HG03342 (cell line): ENCODE measurements at regions not wholly inside any gene's neighbourhood (a gene's known extent, or its start where the extent isn't known, plus 50 kb on each side); places are given as distances from the start of the nearest gene placed in this dataset.
"Not testable (repeated sequence)": the region's sequence is repeated elsewhere in the genome, so short reads cannot be mapped to it uniquely, and the experiment has no call there.

Source experiments
- ATAC-seq: cut with Tn5 transposase; IDR thresholded peaks from one replicate; pipeline ENCODE4 v1.9.1; 2021; ENCODE audit warnings: mild to moderate bottlenecking, moderate library complexity; ENCODE audit not compliant: unreplicated experiment

DNA sequence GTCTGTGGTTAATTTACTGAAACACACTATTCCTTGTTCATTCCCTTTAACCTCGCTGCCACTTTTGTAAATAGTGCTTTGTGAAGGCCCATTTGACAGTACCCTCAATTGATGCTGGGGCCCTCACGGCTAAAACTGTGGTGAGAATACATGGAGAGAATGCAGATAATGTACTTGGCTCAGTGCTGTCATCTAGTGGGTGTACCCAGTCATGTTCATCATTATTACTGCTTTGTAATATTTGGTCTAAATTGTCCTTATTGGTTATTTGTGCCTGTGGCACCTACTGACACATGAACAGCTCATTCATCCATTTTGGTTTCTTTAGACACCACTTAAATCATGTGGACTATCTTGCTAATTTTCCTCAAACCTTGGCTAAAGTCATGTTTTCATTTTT is 543.6 kb downstream of the EDEM1 start:
- ATAC-seq, result no peak

DNA sequence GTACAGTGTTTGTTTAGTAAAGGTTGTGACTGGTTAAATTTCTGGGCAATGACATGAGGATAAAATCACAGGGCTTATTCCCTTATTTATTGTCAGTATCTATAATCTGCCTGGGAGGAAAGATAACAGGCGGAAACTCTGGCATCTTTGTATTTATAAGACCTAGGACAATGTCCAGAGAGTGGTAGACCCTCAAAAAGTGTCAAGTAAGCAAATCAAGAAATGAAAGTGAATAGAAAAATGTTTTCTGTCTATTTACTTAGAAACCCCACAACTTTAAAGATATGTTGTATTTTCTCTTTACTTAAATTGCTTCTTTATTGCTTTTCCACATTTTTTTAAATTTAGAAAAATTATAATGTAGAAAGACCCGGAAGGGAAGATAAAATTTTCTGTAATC is 544.6 kb downstream of the EDEM1 start:
- ATAC-seq, result no peak

DNA sequence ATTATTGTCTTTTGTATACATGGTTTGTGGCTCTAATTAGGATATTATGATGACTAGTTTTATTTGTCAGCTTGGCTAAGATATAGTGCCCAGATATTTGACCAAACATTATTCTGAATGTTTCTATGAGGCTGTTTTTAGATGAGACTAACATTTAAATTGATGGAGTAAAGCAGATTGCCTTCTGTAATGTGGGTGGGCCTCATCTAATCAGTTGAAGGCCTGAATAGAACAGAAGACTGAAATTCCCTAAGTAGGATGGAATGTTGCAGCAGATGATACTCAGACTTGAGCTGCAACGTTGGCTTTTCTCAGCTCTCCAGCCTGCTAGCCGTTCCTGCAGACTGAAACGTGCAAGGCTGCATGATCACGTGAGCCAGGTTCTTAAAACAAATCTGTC is 546.5 kb downstream of the EDEM1 start:
- ATAC-seq, result no peak

GRCh38 chr3:5735896-5736295 is 548.4 kb downstream of the EDEM1 start:
- ATAC-seq, result no peak

GRCh38 chr3:5739299-5739935 is 551.9 kb downstream of the EDEM1 start:
- no peak for ATAC-seq

DNA sequence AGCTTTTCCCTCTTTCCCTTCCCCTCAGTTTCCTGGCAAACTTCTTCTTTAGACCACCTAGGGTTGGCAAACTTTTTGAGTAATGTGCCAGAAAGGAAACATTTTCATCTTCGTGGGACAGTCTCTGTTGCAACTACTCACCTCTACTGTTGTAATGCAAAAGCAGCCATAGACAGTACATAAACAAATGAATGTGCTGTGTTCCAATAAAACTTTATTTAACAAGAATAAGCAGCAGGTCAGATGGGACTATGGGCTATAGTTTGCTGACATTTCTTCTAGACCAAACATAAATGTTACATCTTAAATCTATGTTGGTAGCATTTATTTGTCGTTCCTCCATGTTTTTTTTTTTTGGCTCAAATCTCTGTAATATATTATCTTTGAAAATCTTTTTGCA is 552.4 kb downstream of the EDEM1 start:
- no peak for ATAC-seq

DNA sequence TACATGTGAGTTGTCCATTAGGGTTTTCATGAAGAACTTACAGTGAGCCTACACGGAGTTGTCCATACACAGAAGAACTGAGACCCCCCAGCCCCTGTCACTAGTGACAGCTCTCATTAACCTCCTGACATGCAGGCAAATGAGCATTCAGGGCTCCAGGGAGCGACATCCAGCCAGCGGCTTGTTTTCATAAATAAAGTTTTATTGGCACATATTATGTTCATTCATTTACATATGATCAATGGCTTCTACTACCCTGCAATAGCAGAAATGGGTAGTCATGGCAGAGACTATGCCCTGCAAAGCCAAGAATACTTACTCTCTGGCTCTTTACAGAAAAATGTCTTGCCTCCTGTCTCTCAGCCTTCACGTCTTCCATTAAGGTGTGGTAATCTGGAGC is 553.5 kb downstream of the EDEM1 start:
- no peak for ATAC-seq

DNA sequence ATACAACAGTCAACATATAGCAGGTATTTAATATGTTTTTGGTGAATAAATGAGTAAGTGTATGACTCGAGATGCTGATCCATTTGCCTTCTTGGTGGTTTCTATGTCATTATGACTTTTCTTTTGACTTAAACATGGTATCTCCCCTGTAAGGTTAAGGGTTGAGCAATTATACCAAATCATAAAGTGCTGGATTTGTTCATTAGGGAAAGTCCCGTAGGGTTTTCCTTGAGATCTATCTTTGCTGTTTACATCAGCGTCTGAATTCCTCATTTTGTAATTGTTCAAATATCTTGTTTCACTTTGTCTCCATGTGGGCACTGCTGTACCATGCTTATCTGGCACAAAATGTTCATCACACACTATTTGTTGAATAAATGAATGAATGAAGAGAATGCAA is 562.6 kb downstream of the EDEM1 start:
- ATAC-seq, result no peak

DNA sequence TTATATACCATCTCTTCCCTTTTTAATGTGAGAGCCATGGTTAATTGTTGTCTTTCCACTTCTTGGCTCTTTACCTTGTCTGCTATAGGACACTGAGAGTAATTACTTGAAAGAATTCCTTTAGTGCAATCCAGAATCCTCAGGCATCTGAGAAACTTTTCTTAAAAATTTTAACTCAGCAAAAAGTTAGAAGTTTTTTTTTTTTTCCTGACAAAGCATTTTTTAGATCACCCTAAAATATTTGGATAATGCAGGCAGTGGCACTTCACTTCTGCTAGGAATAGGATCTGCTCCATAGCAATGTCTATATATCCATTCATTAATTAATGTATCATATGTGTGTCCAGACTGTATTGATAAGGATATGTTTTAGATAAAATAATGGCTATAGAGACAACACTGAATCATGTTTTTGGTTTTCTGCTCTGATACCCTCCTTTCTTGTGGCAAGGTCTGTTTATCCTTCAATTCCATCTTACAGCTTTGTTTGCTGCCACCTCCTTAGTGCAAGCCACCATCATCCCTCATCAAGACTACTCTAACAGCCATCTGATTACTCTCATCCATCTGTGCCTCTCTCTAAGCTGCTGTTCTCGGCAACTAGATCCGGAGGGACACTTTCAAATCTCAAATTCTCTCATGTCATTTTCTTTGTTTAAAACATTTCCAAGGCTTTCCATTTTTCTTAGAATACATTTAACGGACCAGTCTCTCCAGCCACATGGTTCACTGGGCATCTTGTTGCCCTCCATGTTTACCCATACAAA is 563.5 kb downstream of the EDEM1 start:
- ATAC-seq, result no peak

GRCh38 chr3:5754602-5755001 is 567.1 kb downstream of the EDEM1 start:
- ATAC-seq, result no peak

DNA sequence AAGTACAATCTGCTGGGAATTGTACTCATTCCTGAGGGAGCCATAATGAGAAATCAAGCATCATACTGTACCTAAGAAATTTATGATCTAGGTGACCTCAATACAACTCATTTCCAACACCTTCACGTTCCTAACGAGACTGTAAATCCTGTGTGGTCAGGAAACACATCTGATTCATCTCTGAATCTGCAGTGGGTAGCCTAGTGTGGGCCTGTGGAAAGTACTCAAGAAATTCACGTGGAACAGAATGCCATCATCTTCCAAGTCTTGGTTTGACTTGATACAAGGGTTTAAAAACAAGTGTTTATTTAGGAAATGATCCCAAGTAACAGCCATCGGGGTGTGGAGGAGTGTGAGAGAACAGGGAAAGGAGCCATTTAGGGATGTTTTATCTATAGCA is 568.9 kb downstream of the EDEM1 start:
- no peak for ATAC-seq

DNA sequence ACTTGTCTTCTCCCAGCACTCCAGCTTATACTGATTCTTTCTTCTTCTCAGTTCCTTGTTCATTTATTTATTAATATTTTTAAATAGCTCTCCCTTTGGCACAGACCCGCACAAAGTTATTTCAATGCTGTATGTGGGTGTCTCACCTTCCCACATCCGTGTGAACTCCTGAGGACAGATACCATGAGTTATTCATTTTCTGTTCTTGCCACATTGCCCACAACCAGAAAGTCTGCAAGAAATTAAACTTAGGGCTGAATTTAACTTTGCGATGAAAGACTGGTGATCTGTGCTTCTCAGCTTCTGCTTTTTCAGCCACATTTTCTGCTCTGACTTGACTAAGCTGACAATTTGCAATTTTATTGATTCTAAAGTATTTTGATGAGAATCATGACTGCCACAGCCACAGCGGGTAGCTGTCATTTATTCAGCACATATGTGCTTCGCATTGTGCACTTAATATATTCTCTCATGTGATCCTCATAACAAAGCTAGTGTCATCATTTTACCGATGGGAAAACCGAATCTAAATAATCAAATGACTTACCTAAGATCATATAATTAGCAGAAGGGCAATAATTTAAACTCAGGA is 569.8 kb downstream of the EDEM1 start:
- no peak for ATAC-seq

GRCh38 chr3:5758699-5759098 is 571.2 kb downstream of the EDEM1 start:
- no peak for ATAC-seq

- ATAC-seq, result no peak
Measured at GRCh38 chr3:5762506-5762905, 575.0 kb downstream of the EDEM1 start.

DNA sequence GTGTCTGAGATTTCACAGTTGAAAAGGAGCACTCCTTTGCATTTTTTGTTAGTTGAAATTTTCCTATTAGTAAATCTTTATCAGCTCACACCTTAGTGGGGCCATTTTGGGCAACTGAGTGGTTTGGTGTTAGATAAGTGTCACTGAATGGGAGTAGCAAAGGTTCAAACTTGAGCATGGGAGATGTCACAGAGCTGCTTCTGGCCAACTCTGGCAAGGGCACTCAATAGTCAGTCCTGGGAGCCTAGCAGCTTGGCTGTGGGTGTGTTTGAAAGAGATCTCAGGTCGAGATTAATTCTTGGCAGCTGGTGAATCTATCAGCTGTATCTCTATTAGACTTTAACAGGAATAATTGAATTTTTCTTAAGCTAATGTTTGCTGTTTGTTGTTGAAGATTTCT is 579.3 kb downstream of the EDEM1 start:
- no peak for ATAC-seq

GRCh38 chr3:5767304-5767703 is 579.8 kb downstream of the EDEM1 start:
- no peak for ATAC-seq

GRCh38 chr3:5768281-5768945 is 580.9 kb downstream of the EDEM1 start:
- ATAC-seq, result no peak

GRCh38 chr3:5769825-5770224 is 582.3 kb downstream of the EDEM1 start:
- no peak for ATAC-seq

GRCh38 chr3:5774337-5774736 is 586.8 kb downstream of the EDEM1 start:
- no peak for ATAC-seq

- not testable (repeated sequence) for ATAC-seq
Measured at GRCh38 chr3:5775100-5775499, 587.6 kb downstream of the EDEM1 start.

GRCh38 chr3:5784690-5785089 is 597.2 kb downstream of the EDEM1 start:
- no peak for ATAC-seq
